SK-N-SH (cell line): ENCODE measurements at regions not wholly inside any gene's neighbourhood (a gene's known extent, or its start where the extent isn't known, plus 50 kb on each side); places are given as distances from the start of the nearest gene placed in this dataset.

Experiments used
- CTCF ChIA-PET: fragments of 300-600, 350-600 bp; formaldehyde crosslinking; extraction: SDS; loops from one replicate; lab custom pipeline; 2021; lab: Yijun Ruan, JAX
- POLR2A ChIA-PET: fragments of 350-600 bp; sonication (Branson Sonifier 250); formaldehyde crosslinking; extraction: SDS; loops from one replicate; lab custom pipeline; 2020; ENCODE audit warnings: antibody characterized with exemption, inconsistent platforms; lab: Yijun Ruan, JAX
- DNase-seq: peaks from one replicate; pipeline ENCODE4 v3.0.0; 2012
- H2AFZ ChIP-seq: fragments of 200-600 bp; sonication (generic); 2 replicates; pipeline ENCODE4 v1.8.1; 2016; ENCODE audit warnings: antibody characterized with exemption, mild to moderate bottlenecking, low read depth
- H3F3A ChIP-seq: fragments of 200-600 bp; sonication (generic); replicated peaks from 2 replicates; pipeline ENCODE3; 2016; ENCODE audit warnings: antibody characterized with exemption, mild to moderate bottlenecking; ENCODE audit not compliant: insufficient read depth
- H3K27ac ChIP-seq, 2 experiments: fragments of 200-500 bp in 1 of 2; fragments of 200-600 bp in 1 of 2; sonication (Bioruptor generic) in 1 of 2; sonication (generic), shearing (Covaris generic) in 1 of 2; 2 replicates each; pipeline versions ENCODE4 v1.5.1 to v1.6.1; 2014 to 2016; ENCODE audit warnings: low read depth in 2 of 2, inconsistent platforms in 1 of 2, low read length in 1 of 2, mild to moderate bottlenecking in 1 of 2, mixed read lengths in 1 of 2
- H3K27me3 ChIP-seq: fragments of 200-600 bp; sonication (generic), shearing (Covaris generic); 2 replicates; pipeline ENCODE4 v1.6.1; 2016; ENCODE audit warnings: mixed run types; ENCODE audit not compliant: insufficient read depth
- H3K36me3 ChIP-seq, 2 experiments: fragments of 200-500 bp in 1 of 2; fragments of 200-600 bp in 1 of 2; sonication (Bioruptor generic) in 1 of 2; sonication (generic) in 1 of 2; replicated peaks in 1 of 2; 2 replicates each; pipeline versions ENCODE3 to v1.5.1; 2014 to 2016; ENCODE audit warnings: low read length in 1 of 2, mild to moderate bottlenecking in 1 of 2; ENCODE audit not compliant: insufficient read depth in 2 of 2, control insufficient read depth in 1 of 2
- H3K4me1 ChIP-seq, 2 experiments: fragments of 200-500 bp in 1 of 2; fragments of 200-600 bp in 1 of 2; sonication (Bioruptor generic) in 1 of 2; sonication (generic), shearing (Covaris generic) in 1 of 2; 2 replicates each; pipeline versions ENCODE4 v1.5.1 to v1.6.1; 2014 to 2016; ENCODE audit warnings: low read depth in 1 of 2, low read length in 1 of 2, mixed run types in 1 of 2; ENCODE audit not compliant: insufficient read depth in 2 of 2, control insufficient read depth in 1 of 2
- H3K4me2 ChIP-seq: fragments of 200-600 bp; sonication (generic), shearing (Covaris generic); 2 replicates; pipeline ENCODE4 v1.6.1; 2017; ENCODE audit warnings: mixed run types
- H3K4me3 ChIP-seq, 2 experiments: fragments of 200-500 bp in 1 of 2; fragments of 200-600 bp in 1 of 2; sonication (Bioruptor generic) in 1 of 2; sonication (generic), shearing (Covaris generic) in 1 of 2; 2 replicates each; pipeline versions ENCODE4 v1.5.1 to v1.8.1; 2014 to 2016; ENCODE audit warnings: low read depth in 2 of 2, inconsistent platforms in 1 of 2, low read length in 1 of 2, mild to moderate bottlenecking in 1 of 2, mixed read lengths in 1 of 2, moderate library complexity in 1 of 2
- H3K79me2 ChIP-seq: fragments of 200-600 bp; sonication (generic); 2 replicates; pipeline ENCODE4 v1.8.1; 2017; ENCODE audit warnings: mild to moderate bottlenecking; ENCODE audit not compliant: insufficient read depth
- H3K9ac ChIP-seq: fragments of 200-600 bp; sonication (generic); 2 replicates; pipeline ENCODE4 v1.6.1; 2017; ENCODE audit warnings: mixed run types
- H3K9me2 ChIP-seq: fragments of 200-600 bp; sonication (generic); 2 replicates; pipeline ENCODE4 v1.6.1; 2017; ENCODE audit warnings: mixed run types
- H3K9me3 ChIP-seq: fragments of 200-600 bp; sonication (generic); 2 replicates; pipeline ENCODE4 v1.6.1; 2017; ENCODE audit warnings: mixed run types, mild to moderate bottlenecking, moderate library complexity
- H4K20me1 ChIP-seq: fragments of 200-600 bp; sonication (generic); 2 replicates; pipeline ENCODE4 v1.6.1; 2017; ENCODE audit warnings: mild to moderate bottlenecking, mixed run types; ENCODE audit not compliant: insufficient read depth
- CHD2 ChIP-seq: fragments of 150-350 bp; IDR thresholded peaks from 2 replicates; pipeline ENCODE4 v1.6.1; 2018; ENCODE audit warnings: low read length; ENCODE audit not compliant: partially characterized antibody
- ELF1 ChIP-seq: IDR thresholded peaks from 2 replicates; pipeline ENCODE4 v1.4.0; 2012
- EP300 ChIP-seq, 2 experiments: IDR thresholded peaks; 2 replicates each; pipeline versions ENCODE4 v1.4.0 to v1.6.1; 2012; ENCODE audit warnings: borderline replicate concordance in 1 of 2, low read depth in 1 of 2, low read length in 1 of 2
- EZH2phosphoT487 ChIP-seq: fragments of 200-600 bp; sonication (generic); IDR thresholded peaks from 2 replicates; pipeline ENCODE4 v1.6.1; 2017; ENCODE audit warnings: low read depth, mixed run types, mild to moderate bottlenecking, antibody characterized with exemption, moderate library complexity, borderline replicate concordance
- FOXJ3 ChIP-seq: sonication (generic); formaldehyde crosslinking; IDR thresholded peaks from 2 replicates; pipeline ENCODE4 v1.5.1; 2020; ENCODE audit warnings: mild to moderate bottlenecking, missing genetic modification reagents
- FOXM1 ChIP-seq: IDR thresholded peaks from 2 replicates; pipeline ENCODE4 v1.4.0; 2012; ENCODE audit warnings: low read depth, mild to moderate bottlenecking
- MEF2A ChIP-seq: IDR thresholded peaks from 2 replicates; pipeline ENCODE4 v1.4.0; 2012; ENCODE audit warnings: low read depth, borderline replicate concordance
- MXI1 ChIP-seq: IDR thresholded peaks from 2 replicates; pipeline ENCODE4 v1.6.1; 2012; ENCODE audit warnings: mild to moderate bottlenecking, low read depth, low read length, improper control_type of control experiment
- NRF1 ChIP-seq: IDR thresholded peaks from 2 replicates; pipeline ENCODE4 v1.6.1; 2012; ENCODE audit warnings: low read depth, mild to moderate bottlenecking, low read length
- RAD21 ChIP-seq: IDR thresholded peaks from 2 replicates; pipeline ENCODE4 v1.6.1; 2012; ENCODE audit warnings: mild to moderate bottlenecking, low read length
- SIN3A ChIP-seq: IDR thresholded peaks from 2 replicates; pipeline ENCODE4 v1.6.1; 2012; ENCODE audit warnings: low read depth, mild to moderate bottlenecking, low read length, moderate library complexity, borderline replicate concordance
- SMC3 ChIP-seq: IDR thresholded peaks from 2 replicates; pipeline ENCODE4 v1.6.1; 2012; ENCODE audit warnings: low read depth, low read length, improper control_type of control experiment
- TCF12 ChIP-seq: IDR thresholded peaks from 2 replicates; pipeline ENCODE4 v1.4.0; 2012
- YY1 ChIP-seq: IDR thresholded peaks from 2 replicates; pipeline ENCODE4 v1.4.0; 2012; ENCODE audit warnings: low read depth, mild to moderate bottlenecking
- WGBS: methylation state at CpG from one replicate; pipeline ENCODE4 v1.1.6; 2017; ENCODE audit warnings: low lambda C conversion rate; 5-methylcytosine and 5-hydroxymethylcytosine counted together
- TF ChIP-seq, protein P1 (sequence below): IDR thresholded peaks from 2 replicates; pipeline ENCODE4; 2012
- TF ChIP-seq, protein P2 (sequence below): fragments of 200-600 bp; sonication (generic); IDR thresholded peaks from 2 replicates; pipeline ENCODE4 v1.6.1; 2017; ENCODE audit warnings: antibody characterized with exemption, mild to moderate bottlenecking, moderate library complexity
- TF ChIP-seq, protein P3 (sequence below): IDR thresholded peaks from 2 replicates; pipeline ENCODE4 v1.4.0; 2012; ENCODE audit warnings: low read depth, borderline replicate concordance
- TF ChIP-seq, protein P4 (sequence below): IDR thresholded peaks from 2 replicates; pipeline ENCODE4 v1.4.0; 2012; ENCODE audit warnings: low read depth, borderline replicate concordance

DNA sequence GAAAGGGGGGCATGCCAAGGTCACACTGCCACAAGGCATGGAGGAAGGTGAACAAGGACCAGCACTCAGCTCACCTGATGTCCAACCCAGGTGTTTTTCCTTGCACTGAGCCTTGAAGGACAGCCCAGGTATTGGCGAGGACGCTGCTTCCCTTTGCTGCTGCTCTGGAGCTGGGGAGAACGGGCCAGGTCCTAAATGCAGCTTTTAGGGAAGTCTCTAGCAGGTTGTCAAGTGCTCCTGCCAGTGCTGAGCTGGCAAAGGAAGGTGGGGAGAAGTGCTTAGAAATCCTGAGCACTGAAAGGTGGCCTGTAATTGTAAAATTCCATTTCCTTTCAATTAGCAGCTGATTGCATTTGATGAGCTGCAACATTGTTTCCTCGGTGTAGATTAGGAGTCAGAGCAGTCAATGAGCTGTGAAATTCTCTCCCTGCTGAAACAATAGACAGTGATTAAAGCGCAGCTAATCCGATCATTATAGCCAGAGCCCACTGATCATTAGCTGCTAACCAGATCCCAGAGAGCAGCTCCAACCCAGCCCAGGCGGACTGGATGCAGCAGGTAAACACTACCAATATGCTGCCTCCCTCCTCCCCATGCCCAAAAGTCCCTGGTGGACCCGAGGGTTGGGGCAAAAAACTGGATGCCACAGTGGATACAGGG lies 507.6 kb downstream of the INSC start:
- H4K20me1 ChIP-seq = no peaks in the 10 kb centered on the region
- H3K9ac ChIP-seq = no peak overlapping the region
- ChIA-PET CTCF (interaction anchor here (0.6 to 3.2 kb wide), 16 partner anchors 9 to 987 kb away, joined by 3 to 24 read pairs (median 3); no protein-coding TSS in a partner anchor), POLR2A (interaction anchor here (0.6 to 1.6 kb wide), 15 partner anchors 11 to 991 kb away, joined by 3 to 8 read pairs (median 4); no protein-coding TSS in a partner anchor)
- H3K36me3 ChIP-seq = no peaks in the 10 kb centered on the region
- no peaks in the 10 kb centered on the region for H3F3A ChIP-seq
- peak overlapping the region in 1 of 2 experiments; percentile 100; a peak in 2 of 4 replicates for H3K27ac ChIP-seq
- H3K9me3 ChIP-seq = no peaks in the 10 kb centered on the region
- no peaks in the 10 kb centered on the region for H3K27me3 ChIP-seq
- H3K4me1 ChIP-seq = peaks cover 0 to 46% of the 10 kb centered on the region in 2 experiments; a peak in 2 of 4 replicates
- no peak overlapping the region for H3K4me2 ChIP-seq
- no peaks in the 10 kb centered on the region for H3K9me2 ChIP-seq
- DNase-seq = no peak
- 16% methylated on average over 8 of the region's 8 CpGs for WGBS
- TF ChIP-seq, protein P1, sequence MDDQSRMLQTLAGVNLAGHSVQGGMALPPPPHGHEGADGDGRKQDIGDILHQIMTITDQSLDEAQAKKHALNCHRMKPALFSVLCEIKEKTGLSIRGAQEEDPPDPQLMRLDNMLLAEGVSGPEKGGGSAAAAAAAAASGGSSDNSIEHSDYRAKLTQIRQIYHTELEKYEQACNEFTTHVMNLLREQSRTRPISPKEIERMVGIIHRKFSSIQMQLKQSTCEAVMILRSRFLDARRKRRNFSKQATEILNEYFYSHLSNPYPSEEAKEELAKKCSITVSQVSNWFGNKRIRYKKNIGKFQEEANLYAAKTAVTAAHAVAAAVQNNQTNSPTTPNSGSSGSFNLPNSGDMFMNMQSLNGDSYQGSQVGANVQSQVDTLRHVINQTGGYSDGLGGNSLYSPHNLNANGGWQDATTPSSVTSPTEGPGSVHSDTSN = no peak
- TF ChIP-seq MEF2A (no peak), MXI1 (no peak), TCF12 (no peak), FOXM1 (no peak), CHD2 (no peak), NRF1 (no peak), EP300 (IDR thresholded peaks at IDR 0.05; ENCODE audit: borderline replicate concordance in 1 of 2, low read depth in 1 of 2, low read length in 1 of 2) (no peak), RAD21 (no peak), ELF1 (no peak), FOXJ3 (CRISPR knock-in tag) (no peak), SMC3 (no peak), EZH2phosphoT487 (no peak), SIN3A (no peak), YY1 (no peak)
- TF ChIP-seq, protein P2, sequence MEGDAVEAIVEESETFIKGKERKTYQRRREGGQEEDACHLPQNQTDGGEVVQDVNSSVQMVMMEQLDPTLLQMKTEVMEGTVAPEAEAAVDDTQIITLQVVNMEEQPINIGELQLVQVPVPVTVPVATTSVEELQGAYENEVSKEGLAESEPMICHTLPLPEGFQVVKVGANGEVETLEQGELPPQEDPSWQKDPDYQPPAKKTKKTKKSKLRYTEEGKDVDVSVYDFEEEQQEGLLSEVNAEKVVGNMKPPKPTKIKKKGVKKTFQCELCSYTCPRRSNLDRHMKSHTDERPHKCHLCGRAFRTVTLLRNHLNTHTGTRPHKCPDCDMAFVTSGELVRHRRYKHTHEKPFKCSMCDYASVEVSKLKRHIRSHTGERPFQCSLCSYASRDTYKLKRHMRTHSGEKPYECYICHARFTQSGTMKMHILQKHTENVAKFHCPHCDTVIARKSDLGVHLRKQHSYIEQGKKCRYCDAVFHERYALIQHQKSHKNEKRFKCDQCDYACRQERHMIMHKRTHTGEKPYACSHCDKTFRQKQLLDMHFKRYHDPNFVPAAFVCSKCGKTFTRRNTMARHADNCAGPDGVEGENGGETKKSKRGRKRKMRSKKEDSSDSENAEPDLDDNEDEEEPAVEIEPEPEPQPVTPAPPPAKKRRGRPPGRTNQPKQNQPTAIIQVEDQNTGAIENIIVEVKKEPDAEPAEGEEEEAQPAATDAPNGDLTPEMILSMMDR = no peak
- TF ChIP-seq, protein P3, sequence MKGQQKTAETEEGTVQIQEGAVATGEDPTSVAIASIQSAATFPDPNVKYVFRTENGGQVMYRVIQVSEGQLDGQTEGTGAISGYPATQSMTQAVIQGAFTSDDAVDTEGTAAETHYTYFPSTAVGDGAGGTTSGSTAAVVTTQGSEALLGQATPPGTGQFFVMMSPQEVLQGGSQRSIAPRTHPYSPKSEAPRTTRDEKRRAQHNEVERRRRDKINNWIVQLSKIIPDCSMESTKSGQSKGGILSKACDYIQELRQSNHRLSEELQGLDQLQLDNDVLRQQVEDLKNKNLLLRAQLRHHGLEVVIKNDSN = no peak
- TF ChIP-seq, protein P4, sequence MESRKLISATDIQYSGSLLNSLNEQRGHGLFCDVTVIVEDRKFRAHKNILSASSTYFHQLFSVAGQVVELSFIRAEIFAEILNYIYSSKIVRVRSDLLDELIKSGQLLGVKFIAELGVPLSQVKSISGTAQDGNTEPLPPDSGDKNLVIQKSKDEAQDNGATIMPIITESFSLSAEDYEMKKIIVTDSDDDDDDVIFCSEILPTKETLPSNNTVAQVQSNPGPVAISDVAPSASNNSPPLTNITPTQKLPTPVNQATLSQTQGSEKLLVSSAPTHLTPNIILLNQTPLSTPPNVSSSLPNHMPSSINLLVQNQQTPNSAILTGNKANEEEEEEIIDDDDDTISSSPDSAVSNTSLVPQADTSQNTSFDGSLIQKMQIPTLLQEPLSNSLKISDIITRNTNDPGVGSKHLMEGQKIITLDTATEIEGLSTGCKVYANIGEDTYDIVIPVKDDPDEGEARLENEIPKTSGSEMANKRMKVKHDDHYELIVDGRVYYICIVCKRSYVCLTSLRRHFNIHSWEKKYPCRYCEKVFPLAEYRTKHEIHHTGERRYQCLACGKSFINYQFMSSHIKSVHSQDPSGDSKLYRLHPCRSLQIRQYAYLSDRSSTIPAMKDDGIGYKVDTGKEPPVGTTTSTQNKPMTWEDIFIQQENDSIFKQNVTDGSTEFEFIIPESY = no peak
- no peaks in the 10 kb centered on the region for H3K79me2 ChIP-seq
- no peak overlapping the region for H3K4me3 ChIP-seq
- H2AFZ ChIP-seq = no peak overlapping the region
